HEK293 (cell line): ENCODE measurements at regions not wholly inside any gene's neighbourhood (a gene's known extent, or its start where the extent isn't known, plus 50 kb on each side); places are given as distances from the start of the nearest gene placed in this dataset.

Experiments
- HOXC10 ChIP-seq: sonication (generic); formaldehyde crosslinking; IDR thresholded peaks from 2 replicates; pipeline ENCODE4 v1.8.1; 2023; ENCODE audit warnings: mild to moderate bottlenecking, missing genetic modification reagents
- KLF1 ChIP-seq: fragments of 450-650 bp; formaldehyde crosslinking; IDR thresholded peaks from 2 replicates; pipeline ENCODE4 v1.5.1; 2016; ENCODE audit warnings: missing biosample characterization, missing genetic modification characterization
- SETDB1 ChIP-seq: IDR thresholded peaks from one replicate; pipeline ENCODE4 v1.6.1; 2017; ENCODE audit warnings: mild to moderate bottlenecking, low read length, moderate library complexity, mixed read lengths; ENCODE audit not compliant: insufficient read length
- TRIM28 ChIP-seq: IDR thresholded peaks from 2 replicates; pipeline ENCODE4 v1.6.1; 2011; ENCODE audit warnings: low read length, control low read depth, borderline replicate concordance
- YY2 ChIP-seq: fragments of 450-650 bp; formaldehyde crosslinking; IDR thresholded peaks from 2 replicates; pipeline ENCODE4 v1.5.1; 2016; ENCODE audit warnings: missing biosample characterization, missing genetic modification characterization
- ZBTB17 ChIP-seq: fragments of 450-650 bp; formaldehyde crosslinking; IDR thresholded peaks from 2 replicates; pipeline ENCODE4 v1.5.1; 2016; ENCODE audit warnings: missing biosample characterization, missing genetic modification characterization
- ZBTB21 ChIP-seq: fragments of 450-650 bp; formaldehyde crosslinking; IDR thresholded peaks from 2 replicates; pipeline ENCODE4 v1.5.1; 2017; ENCODE audit warnings: missing biosample characterization, missing genetic modification characterization
- ZBTB48 ChIP-seq: fragments of 450-650 bp; formaldehyde crosslinking; IDR thresholded peaks from 2 replicates; pipeline ENCODE4 v1.5.1; 2016; ENCODE audit warnings: missing biosample characterization, missing genetic modification characterization
- ZNF121 ChIP-seq: fragments of 450-650 bp; formaldehyde crosslinking; IDR thresholded peaks from 2 replicates; pipeline ENCODE4 v1.5.1; 2016; ENCODE audit warnings: missing biosample characterization, missing genetic modification characterization
- ZNF132 ChIP-seq: fragments of 450-650 bp; formaldehyde crosslinking; IDR thresholded peaks from 2 replicates; pipeline ENCODE4 v1.5.1; 2017; ENCODE audit warnings: missing biosample characterization, missing genetic modification characterization, borderline replicate concordance
- ZNF157 ChIP-seq: fragments of 450-650 bp; formaldehyde crosslinking; IDR thresholded peaks from 2 replicates; pipeline ENCODE4 v1.5.1; 2016; ENCODE audit warnings: missing biosample characterization, missing genetic modification characterization
- ZNF184 ChIP-seq: fragments of 450-650 bp; IDR thresholded peaks from 2 replicates; pipeline ENCODE4 v1.5.1; 2018; ENCODE audit warnings: missing biosample characterization, mild to moderate bottlenecking, missing genetic modification characterization
- ZNF223 ChIP-seq: fragments of 450-650 bp; formaldehyde crosslinking; IDR thresholded peaks from 2 replicates; pipeline ENCODE4 v1.5.1; 2016; ENCODE audit warnings: missing biosample characterization, missing genetic modification characterization
- ZNF239 ChIP-seq: fragments of 450-650 bp; formaldehyde crosslinking; IDR thresholded peaks from 2 replicates; pipeline ENCODE4 v1.5.1; 2016; ENCODE audit warnings: missing biosample characterization, missing genetic modification characterization
- ZNF324 ChIP-seq: fragments of 450-650 bp; formaldehyde crosslinking; IDR thresholded peaks from 2 replicates; pipeline ENCODE4 v1.5.1; 2016; ENCODE audit warnings: missing biosample characterization, missing genetic modification characterization
- ZNF449 ChIP-seq: fragments of 450-650 bp; formaldehyde crosslinking; IDR thresholded peaks from 2 replicates; pipeline ENCODE4 v1.5.1; 2017; ENCODE audit warnings: missing biosample characterization, mild to moderate bottlenecking, missing genetic modification characterization, moderate library complexity
- ZNF513 ChIP-seq: fragments of 450-650 bp; IDR thresholded peaks from 2 replicates; pipeline ENCODE4 v1.5.1; 2018; ENCODE audit warnings: missing biosample characterization, missing genetic modification characterization
- ZNF514 ChIP-seq: fragments of 450-650 bp; formaldehyde crosslinking; IDR thresholded peaks from 2 replicates; pipeline ENCODE4 v1.5.1; 2016; ENCODE audit warnings: missing biosample characterization, missing genetic modification characterization
- ZNF518A ChIP-seq: fragments of 450-650 bp; formaldehyde crosslinking; conservative IDR thresholded peaks from 2 replicates; pipeline ENCODE4 v1.5.1; 2016; ENCODE audit warnings: low read depth, missing biosample characterization, missing genetic modification characterization
- ZNF521 ChIP-seq: fragments of 450-650 bp; formaldehyde crosslinking; IDR thresholded peaks from 2 replicates; pipeline ENCODE4 v1.5.1; 2017; ENCODE audit warnings: missing biosample characterization, mild to moderate bottlenecking, missing genetic modification characterization
- ZNF555 ChIP-seq: fragments of 450-650 bp; formaldehyde crosslinking; conservative IDR thresholded peaks from 2 replicates; pipeline ENCODE4 v1.5.1; 2017; ENCODE audit warnings: missing biosample characterization, mild to moderate bottlenecking, missing genetic modification characterization, inconsistent platforms
- ZNF558 ChIP-seq: fragments of 450-650 bp; formaldehyde crosslinking; IDR thresholded peaks from 2 replicates; pipeline ENCODE4 v1.5.1; 2016; ENCODE audit warnings: missing biosample characterization, missing genetic modification characterization
- ZNF596 ChIP-seq: fragments of 450-650 bp; IDR thresholded peaks from 2 replicates; pipeline ENCODE4 v1.5.0; 2018; ENCODE audit warnings: missing biosample characterization, mild to moderate bottlenecking, missing genetic modification characterization, moderate library complexity
- ZNF624 ChIP-seq: fragments of 450-650 bp; formaldehyde crosslinking; IDR thresholded peaks from 2 replicates; pipeline ENCODE4 v1.5.1; 2017; ENCODE audit warnings: missing biosample characterization, missing genetic modification characterization
- ZNF654 ChIP-seq: fragments of 450-650 bp; formaldehyde crosslinking; IDR thresholded peaks from 2 replicates; pipeline ENCODE4 v1.5.1; 2016; ENCODE audit warnings: low read depth, missing biosample characterization, missing genetic modification characterization
- ZNF677 ChIP-seq: fragments of 450-650 bp; IDR thresholded peaks from 2 replicates; pipeline ENCODE4 v1.5.0; 2018; ENCODE audit warnings: missing biosample characterization, mild to moderate bottlenecking, missing genetic modification characterization, moderate library complexity
- ZNF701 ChIP-seq: fragments of 450-650 bp; formaldehyde crosslinking; IDR thresholded peaks from 2 replicates; pipeline ENCODE4 v1.5.1; 2016; ENCODE audit warnings: missing biosample characterization, missing genetic modification characterization
- ZNF785 ChIP-seq: fragments of 450-650 bp; formaldehyde crosslinking; IDR thresholded peaks from 2 replicates; pipeline ENCODE4 v1.5.1; 2016; ENCODE audit warnings: missing biosample characterization, missing genetic modification characterization
- ZNF792 ChIP-seq: fragments of 450-650 bp; formaldehyde crosslinking; IDR thresholded peaks from 2 replicates; pipeline ENCODE4 v1.5.1; 2016; ENCODE audit warnings: missing biosample characterization, missing genetic modification characterization
- ZXDB ChIP-seq: fragments of 450-650 bp; formaldehyde crosslinking; IDR thresholded peaks from 2 replicates; pipeline ENCODE4 v1.5.1; 2016; ENCODE audit warnings: missing biosample characterization, missing genetic modification characterization
- TF ChIP-seq, protein P1 (sequence below): fragments of 450-650 bp; formaldehyde crosslinking; IDR thresholded peaks from 2 replicates; pipeline ENCODE4 v1.5.1; 2016; ENCODE audit warnings: missing biosample characterization, missing genetic modification characterization, low read depth
- TF ChIP-seq, protein P2 (sequence below): fragments of 450-650 bp; formaldehyde crosslinking; optimal IDR thresholded peaks from 2 replicates; pipeline ENCODE3; 2016; ENCODE audit warnings: missing biosample characterization, mild to moderate bottlenecking, missing genetic modification characterization

DNA sequence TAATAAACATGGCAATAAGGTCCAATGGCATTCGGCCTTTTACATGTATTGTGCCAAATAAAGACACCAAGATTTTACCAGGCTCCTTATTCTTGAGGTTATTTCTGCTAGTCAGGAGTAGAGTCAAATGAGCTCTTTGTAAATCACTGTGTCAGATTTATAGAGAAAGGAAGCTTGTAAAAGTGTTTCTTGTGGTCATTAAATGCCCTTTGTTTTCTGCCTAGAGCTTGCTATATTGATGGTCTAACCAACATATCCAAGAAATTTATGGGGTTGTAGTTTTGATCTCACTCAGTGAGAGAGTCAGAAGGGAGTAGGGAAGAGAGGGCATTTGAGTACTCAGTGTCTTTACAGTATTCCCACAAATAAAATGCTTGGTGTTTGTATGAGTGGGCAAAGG lies 86.2 kb upstream of the FRMPD4 start (continued):
- TF ChIP-seq ZNF654 (tag by site-specific recombination) (no peak), ZBTB17 (tag by site-specific recombination) (no peak), ZNF596 (tag by site-specific recombination) (no peak), HOXC10 (CRISPR knock-in tag) (no peak), ZNF518A (tag by site-specific recombination) (no peak), ZNF792 (tag by site-specific recombination) (no peak), ZNF223 (no peak), TRIM28 (peak; percentile 55; the same call in 1 of the 2 replicates), ZNF121 (tag by site-specific recombination) (no peak), ZNF324 (tag by site-specific recombination) (no peak), ZNF521 (tag by site-specific recombination) (no peak), ZXDB (tag by site-specific recombination) (peak; percentile 66), ZNF677 (no peak), ZNF701 (tag by site-specific recombination) (no peak), ZNF239 (tag by site-specific recombination) (no peak), SETDB1 (no peak), ZNF449 (no peak), ZNF184 (no peak), ZNF555 (tag by site-specific recombination) (no peak), ZBTB21 (tag by site-specific recombination) (no peak), YY2 (tag by site-specific recombination) (no peak), ZNF513 (no peak), ZNF624 (tag by site-specific recombination) (no peak), ZNF785 (tag by site-specific recombination) (no peak), ZNF558 (tag by site-specific recombination) (no peak), ZBTB48 (tag by site-specific recombination) (no peak), ZNF132 (tag by site-specific recombination) (no peak), ZNF157 (tag by site-specific recombination) (no peak), ZNF514 (tag by site-specific recombination) (no peak), KLF1 (tag by site-specific recombination) (no peak)
- TF ChIP-seq, protein P1, sequence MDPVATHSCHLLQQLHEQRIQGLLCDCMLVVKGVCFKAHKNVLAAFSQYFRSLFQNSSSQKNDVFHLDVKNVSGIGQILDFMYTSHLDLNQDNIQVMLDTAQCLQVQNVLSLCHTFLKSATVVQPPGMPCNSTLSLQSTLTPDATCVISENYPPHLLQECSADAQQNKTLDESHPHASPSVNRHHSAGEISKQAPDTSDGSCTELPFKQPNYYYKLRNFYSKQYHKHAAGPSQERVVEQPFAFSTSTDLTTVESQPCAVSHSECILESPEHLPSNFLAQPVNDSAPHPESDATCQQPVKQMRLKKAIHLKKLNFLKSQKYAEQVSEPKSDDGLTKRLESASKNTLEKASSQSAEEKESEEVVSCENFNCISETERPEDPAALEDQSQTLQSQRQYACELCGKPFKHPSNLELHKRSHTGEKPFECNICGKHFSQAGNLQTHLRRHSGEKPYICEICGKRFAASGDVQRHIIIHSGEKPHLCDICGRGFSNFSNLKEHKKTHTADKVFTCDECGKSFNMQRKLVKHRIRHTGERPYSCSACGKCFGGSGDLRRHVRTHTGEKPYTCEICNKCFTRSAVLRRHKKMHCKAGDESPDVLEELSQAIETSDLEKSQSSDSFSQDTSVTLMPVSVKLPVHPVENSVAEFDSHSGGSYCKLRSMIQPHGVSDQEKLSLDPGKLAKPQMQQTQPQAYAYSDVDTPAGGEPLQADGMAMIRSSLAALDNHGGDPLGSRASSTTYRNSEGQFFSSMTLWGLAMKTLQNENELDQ (tag by site-specific recombination), result no peak
- TF ChIP-seq, protein P2, sequence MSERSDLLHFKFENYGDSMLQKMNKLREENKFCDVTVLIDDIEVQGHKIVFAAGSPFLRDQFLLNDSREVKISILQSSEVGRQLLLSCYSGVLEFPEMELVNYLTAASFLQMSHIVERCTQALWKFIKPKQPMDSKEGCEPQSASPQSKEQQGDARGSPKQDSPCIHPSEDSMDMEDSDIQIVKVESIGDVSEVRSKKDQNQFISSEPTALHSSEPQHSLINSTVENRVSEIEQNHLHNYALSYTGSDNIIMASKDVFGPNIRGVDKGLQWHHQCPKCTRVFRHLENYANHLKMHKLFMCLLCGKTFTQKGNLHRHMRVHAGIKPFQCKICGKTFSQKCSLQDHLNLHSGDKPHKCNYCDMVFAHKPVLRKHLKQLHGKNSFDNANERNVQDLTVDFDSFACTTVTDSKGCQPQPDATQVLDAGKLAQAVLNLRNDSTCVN (tag by site-specific recombination), result no peak
- TF ChIP-seq, all 188 proteins: peak for 14
